ENCODE measurements at regions not wholly inside any gene's neighbourhood (a gene's known extent, or its start where the extent isn't known, plus 50 kb on each side); places are given as distances from the start of the nearest gene placed in this dataset.

GRCh38 chr11:69416762-69417698 lies 64.4 kb upstream of the LINC01488 start:
- H3K27ac Mint-ChIP-seq (ENCODE audit: unreplicated experiment) = no peak overlapping the region
- TF ChIP-seq CTCF (IDR thresholded peaks at IDR 0.05; ENCODE audit: insufficient read depth, low read depth, low read length) = no peak
- TF ChIP-seq EZH2 (IDR thresholded peaks at IDR 0.05; ENCODE audit: insufficient read depth, low read length) = no peak

GRCh38 chr11:69417699-69418085 lies 63.8 kb upstream of the LINC01488 start:
- no peaks in the 10 kb centered on the region for H3K9me3 Mint-ChIP-seq (ENCODE audit: unreplicated experiment)
- H3K9ac ChIP-seq (ENCODE audit: low read length) = no peak overlapping the region
- H3K36me3 ChIP-seq (ENCODE audit: insufficient read depth, low read length) = no peaks in the 10 kb centered on the region
- H3K27ac Mint-ChIP-seq (ENCODE audit: unreplicated experiment) = no peak overlapping the region
- H3K4me2 ChIP-seq (ENCODE audit: low read length) = no peak overlapping the region
- no peaks in the 10 kb centered on the region for H4K20me1 ChIP-seq (ENCODE audit: insufficient read depth, low read length)
- no peak overlapping the region for H3K4me3 ChIP-seq (ENCODE audit: insufficient read depth, low read depth, low read length)
- DNase-seq (ENCODE audit: low read depth) (no peak), FAIRE-seq (no peak)
- TF ChIP-seq EZH2 (IDR thresholded peaks at IDR 0.05; ENCODE audit: insufficient read depth, low read length) (no peak), CTCF (IDR thresholded peaks at IDR 0.05; ENCODE audit: insufficient read depth, low read depth, low read length) (no peak)
- H3K4me3 Mint-ChIP-seq (ENCODE audit: unreplicated experiment) = no peak overlapping the region
- no peaks in the 10 kb centered on the region for H3K9me3 ChIP-seq (ENCODE audit: insufficient read depth, low read depth, low read length)
- peaks cover 15% of the 10 kb centered on the region for H3K4me1 ChIP-seq (ENCODE audit: insufficient read depth, low read length)
- no peaks in the 10 kb centered on the region for H3K27me3 ChIP-seq (ENCODE audit: insufficient read depth, low read length)
- H3K27ac ChIP-seq (ENCODE audit: low read depth, low read length) = no peak overlapping the region
- no peaks in the 10 kb centered on the region for H3K79me2 ChIP-seq (ENCODE audit: insufficient read depth, low read length)
- H2AFZ ChIP-seq (ENCODE audit: low read depth, low read length) = no peak overlapping the region
- H3K4me1 Mint-ChIP-seq (ENCODE audit: low read depth, unreplicated experiment) = peaks cover 14% of the 10 kb centered on the region
- H3K36me3 Mint-ChIP-seq (ENCODE audit: low read depth, unreplicated experiment) = peaks cover 2% of the 10 kb centered on the region
- peaks cover 11% of the 10 kb centered on the region for H3K27me3 Mint-ChIP-seq (ENCODE audit: low read depth, unreplicated experiment)

More at GRCh38 chr11:69416762-69417698, 64.4 kb upstream of the LINC01488 start:
- H3K4me2 ChIP-seq (ENCODE audit: low read length) = no peak overlapping the region
- no peak overlapping the region for H3K9ac ChIP-seq (ENCODE audit: low read length)
- peaks cover 11% of the 10 kb centered on the region for H3K27me3 Mint-ChIP-seq (ENCODE audit: low read depth, unreplicated experiment)
- FAIRE-seq (no peak), DNase-seq (ENCODE audit: low read depth) (no peak)
- H4K20me1 ChIP-seq (ENCODE audit: insufficient read depth, low read length) = no peaks in the 10 kb centered on the region
- H3K9me3 Mint-ChIP-seq (ENCODE audit: unreplicated experiment) = no peaks in the 10 kb centered on the region
- peaks cover 15% of the 10 kb centered on the region for H3K4me1 ChIP-seq (ENCODE audit: insufficient read depth, low read length)
- H3K4me3 Mint-ChIP-seq (ENCODE audit: unreplicated experiment) = no peak overlapping the region
- peaks cover 2% of the 10 kb centered on the region for H3K36me3 Mint-ChIP-seq (ENCODE audit: low read depth, unreplicated experiment)
- H3K4me3 ChIP-seq (ENCODE audit: insufficient read depth, low read depth, low read length) = no peak overlapping the region
- no peaks in the 10 kb centered on the region for H3K36me3 ChIP-seq (ENCODE audit: insufficient read depth, low read length)
- no peak overlapping the region for H2AFZ ChIP-seq (ENCODE audit: low read depth, low read length)
- no peak overlapping the region for H3K27ac ChIP-seq (ENCODE audit: low read depth, low read length)
- H3K27me3 ChIP-seq (ENCODE audit: insufficient read depth, low read length) = no peaks in the 10 kb centered on the region
- peaks cover 14% of the 10 kb centered on the region for H3K4me1 Mint-ChIP-seq (ENCODE audit: low read depth, unreplicated experiment)
- no peaks in the 10 kb centered on the region for H3K9me3 ChIP-seq (ENCODE audit: insufficient read depth, low read depth, low read length)
- no peaks in the 10 kb centered on the region for H3K79me2 ChIP-seq (ENCODE audit: insufficient read depth, low read length)

All from astrocyte (in vitro differentiated cells and primary cell).